LNCaP clone FGC (cell line): ENCODE measurements at regions not wholly inside any gene's neighbourhood (a gene's known extent, or its start where the extent isn't known, plus 50 kb on each side); places are given as distances from the start of the nearest gene placed in this dataset.

Source experiments
- DNase-seq: peaks from one replicate; pipeline ENCODE4 v3.0.0-alpha.2; 2011; ENCODE audit warnings: low read depth
- H3K4me3 ChIP-seq: 2 replicates; pipeline ENCODE4 v1.5.1; 2011; ENCODE audit warnings: mild to moderate bottlenecking, low read depth, low read length, control low read depth
- TF ChIP-seq, protein P1 (sequence below): IDR thresholded peaks from 2 replicates; pipeline ENCODE4 v1.5.1; 2012; ENCODE audit warnings: mild to moderate bottlenecking; ENCODE audit not compliant: control insufficient read depth, insufficient read depth; ENCODE audit errors: extremely low read depth

DNA sequence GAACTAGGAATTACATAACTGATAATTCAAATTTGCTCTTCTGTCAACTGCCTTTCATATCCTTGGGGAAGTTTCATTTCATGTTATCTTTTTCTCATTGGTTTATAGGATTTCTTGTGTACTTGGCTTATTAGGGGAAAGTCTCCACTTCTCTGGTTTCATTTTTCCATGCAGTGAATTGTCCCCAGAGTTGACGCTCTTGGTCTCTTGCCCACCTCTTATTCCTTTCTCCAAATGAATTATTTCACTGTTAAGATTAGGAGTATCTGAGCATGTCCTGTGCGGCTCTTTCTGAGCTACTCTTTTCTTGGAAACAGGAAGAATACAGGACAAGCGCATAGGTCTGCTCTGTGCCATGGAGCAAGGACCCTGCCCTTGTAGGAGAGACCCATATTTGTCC is 104.8 kb downstream of the POSTN start:
- no peak for DNase-seq
- H3K4me3 ChIP-seq = no peak overlapping the region
- TF ChIP-seq, protein P1, sequence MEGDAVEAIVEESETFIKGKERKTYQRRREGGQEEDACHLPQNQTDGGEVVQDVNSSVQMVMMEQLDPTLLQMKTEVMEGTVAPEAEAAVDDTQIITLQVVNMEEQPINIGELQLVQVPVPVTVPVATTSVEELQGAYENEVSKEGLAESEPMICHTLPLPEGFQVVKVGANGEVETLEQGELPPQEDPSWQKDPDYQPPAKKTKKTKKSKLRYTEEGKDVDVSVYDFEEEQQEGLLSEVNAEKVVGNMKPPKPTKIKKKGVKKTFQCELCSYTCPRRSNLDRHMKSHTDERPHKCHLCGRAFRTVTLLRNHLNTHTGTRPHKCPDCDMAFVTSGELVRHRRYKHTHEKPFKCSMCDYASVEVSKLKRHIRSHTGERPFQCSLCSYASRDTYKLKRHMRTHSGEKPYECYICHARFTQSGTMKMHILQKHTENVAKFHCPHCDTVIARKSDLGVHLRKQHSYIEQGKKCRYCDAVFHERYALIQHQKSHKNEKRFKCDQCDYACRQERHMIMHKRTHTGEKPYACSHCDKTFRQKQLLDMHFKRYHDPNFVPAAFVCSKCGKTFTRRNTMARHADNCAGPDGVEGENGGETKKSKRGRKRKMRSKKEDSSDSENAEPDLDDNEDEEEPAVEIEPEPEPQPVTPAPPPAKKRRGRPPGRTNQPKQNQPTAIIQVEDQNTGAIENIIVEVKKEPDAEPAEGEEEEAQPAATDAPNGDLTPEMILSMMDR = no peak

DNA sequence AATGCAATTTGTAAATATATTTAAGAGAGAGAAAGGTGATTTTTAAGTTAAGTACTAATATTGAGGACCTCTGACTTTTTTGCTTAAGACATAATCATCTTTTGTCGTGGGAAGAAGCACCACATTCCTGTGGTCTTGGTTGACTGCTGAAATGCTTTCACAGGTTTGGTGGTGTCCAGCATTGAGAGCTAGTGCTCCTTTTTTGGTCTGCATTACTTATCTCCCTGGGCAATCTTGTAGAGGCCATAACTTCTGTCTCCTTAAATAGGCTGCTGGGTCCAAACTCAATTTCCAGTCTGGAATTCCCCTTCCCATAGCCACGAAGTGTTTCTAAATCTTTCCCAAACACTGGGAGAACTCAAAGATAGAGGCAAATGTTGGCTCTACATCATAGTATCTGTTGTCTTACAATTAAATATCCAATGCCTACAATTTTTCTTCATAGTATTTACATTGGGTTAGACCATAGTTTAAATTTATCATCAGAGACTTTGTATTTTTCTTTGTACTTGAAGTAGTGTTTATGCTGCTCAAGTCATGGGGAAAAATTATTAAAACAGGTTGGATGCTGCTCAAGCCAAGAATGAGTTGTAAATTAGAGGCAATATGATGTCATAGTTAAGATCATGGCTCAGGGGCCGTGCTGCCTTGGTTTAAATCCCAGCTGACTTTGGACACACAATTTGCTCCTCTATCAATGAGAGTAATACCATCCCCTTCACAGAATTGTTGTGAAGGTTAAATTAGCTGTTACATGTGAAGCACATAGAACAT is 105.6 kb downstream of the POSTN start:
- TF ChIP-seq, protein P1 = no peak
- no peak overlapping the region for H3K4me3 ChIP-seq
- no peak for DNase-seq

DNA sequence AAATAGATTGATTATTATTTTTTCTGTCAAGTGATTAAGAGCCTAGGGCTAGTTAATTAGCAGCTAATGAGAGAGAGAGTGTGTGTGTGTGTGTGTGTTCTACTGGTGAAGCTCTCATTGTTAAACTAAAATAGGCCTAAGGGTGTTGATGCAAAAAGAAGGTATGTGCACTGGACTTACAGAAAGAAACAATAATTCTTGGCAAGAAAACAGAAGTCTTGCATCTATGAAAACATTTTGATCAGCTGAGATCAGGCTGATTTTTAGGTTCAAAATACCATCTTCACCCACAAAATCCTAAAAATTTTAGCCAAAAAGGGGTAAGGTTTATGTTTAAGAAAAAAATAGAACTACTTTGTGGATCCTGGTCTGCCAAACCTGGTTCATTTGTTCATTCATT is 106.5 kb downstream of the POSTN start:
- no peak for DNase-seq
- TF ChIP-seq, protein P1 = no peak
- H3K4me3 ChIP-seq = no peak overlapping the region

DNA sequence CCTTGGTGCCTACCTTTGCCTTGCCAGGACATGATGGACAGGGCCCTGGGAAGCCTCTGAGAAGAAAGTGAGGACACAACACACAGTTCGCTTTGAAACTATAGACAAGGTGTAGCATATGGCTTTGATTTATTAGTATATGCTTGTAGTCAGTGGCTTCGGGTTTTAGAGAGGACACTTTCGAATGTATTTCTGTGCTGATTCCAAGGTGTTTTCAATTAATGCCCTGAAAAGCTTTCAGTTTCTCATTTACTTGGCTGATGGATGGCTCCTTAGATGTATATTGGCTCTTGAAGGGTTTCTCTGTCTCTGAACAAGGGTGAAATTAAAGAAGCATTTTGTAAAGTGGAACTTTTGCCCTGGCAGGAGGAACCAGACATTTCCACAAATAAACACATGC is 106.9 kb downstream of the POSTN start:
- no peak overlapping the region for H3K4me3 ChIP-seq
- DNase-seq = no peak
- TF ChIP-seq, protein P1 = no peak

DNA sequence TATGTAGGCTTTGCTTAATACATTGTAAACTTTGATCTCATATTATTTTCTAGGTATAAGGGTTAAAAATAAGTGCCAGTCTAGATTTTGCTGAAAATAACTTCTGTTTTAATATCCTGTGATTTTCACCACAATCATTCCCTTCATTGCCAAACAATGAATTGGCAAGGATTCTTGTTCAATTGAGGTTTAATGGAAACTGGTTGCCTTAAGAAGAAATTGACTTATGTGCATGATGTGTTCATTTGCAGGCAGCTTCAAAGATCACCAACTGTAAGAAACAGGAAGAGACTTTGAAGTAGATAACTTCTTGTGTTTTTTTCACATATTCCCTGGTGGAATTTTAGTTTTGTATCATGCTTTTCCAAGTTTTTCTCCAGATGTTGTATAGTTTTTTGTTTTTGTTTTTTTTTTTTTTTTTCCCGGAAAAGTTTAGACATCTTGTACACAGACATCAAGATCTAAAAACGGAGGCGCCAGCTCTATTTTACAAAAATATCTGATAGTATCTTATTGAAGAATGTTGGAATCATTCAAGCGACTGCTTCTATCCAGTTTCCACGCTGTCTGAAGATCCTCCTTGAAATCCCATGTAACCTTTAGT is 108.3 kb downstream of the POSTN start:
- TF ChIP-seq, protein P1 = no peak
- no peak for DNase-seq
- no peak overlapping the region for H3K4me3 ChIP-seq

DNA sequence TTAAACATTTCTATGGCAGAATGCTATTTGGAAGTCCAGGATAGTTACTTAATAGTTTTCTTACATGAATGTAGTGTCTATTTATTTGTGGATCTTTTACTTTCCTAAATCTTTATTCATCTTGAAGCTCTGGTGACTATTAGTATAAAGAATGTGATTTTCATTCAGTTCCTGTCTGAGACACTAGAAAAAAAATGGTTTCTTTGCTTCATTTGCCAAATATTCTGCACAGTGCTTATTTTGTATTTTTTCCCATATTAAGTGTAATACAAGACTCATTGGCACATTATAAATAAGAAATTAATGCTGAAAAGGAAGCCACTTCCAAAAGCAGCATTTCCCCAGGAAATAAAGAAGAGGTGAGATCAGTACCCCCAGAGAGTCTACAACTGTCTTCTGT is 109.8 kb downstream of the POSTN start:
- no peak for DNase-seq
- TF ChIP-seq, protein P1 = no peak
- no peak overlapping the region for H3K4me3 ChIP-seq
